ENCODE measurements at regions not wholly inside any gene's neighbourhood (a gene's known extent, or its start where the extent isn't known, plus 50 kb on each side); places are given as distances from the start of the nearest gene placed in this dataset.

DNA sequence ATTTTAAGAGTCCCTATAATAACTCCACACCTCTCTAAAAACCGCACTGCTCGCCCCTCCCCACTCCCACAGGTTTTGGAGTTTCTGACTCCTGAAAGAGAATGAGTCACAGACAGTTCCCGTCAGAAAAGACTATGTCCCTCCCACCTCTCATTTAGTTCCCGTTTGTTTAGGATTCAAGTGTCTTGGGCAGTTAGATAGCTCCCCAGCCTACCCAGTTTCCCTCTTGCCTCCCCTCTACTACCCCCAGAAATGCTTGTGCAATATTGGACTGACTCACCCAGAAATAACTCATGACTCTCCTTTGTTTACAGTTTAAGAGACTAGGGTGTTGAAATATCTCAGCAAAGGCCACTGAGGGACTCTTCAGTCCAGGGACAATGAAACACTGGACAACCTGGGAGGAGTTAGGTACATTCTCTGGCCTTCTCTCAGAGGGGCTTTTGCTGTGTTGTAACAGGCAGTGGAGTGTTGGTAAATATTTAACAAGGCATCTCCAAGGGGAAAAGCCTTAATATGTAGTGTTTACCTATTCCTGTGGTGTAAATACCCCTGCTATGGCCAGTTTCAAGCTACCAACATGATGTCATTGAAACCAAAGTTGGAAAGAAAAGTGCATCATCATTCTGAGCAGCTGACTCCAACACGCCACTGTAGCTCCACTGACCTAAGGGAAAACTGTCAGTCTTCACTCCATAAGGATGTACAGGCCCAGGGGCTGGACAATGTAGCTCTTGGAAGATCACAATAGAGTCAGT is 96.1 kb upstream of the CHD2 start:
- TF ChIP-seq, protein P1, sequence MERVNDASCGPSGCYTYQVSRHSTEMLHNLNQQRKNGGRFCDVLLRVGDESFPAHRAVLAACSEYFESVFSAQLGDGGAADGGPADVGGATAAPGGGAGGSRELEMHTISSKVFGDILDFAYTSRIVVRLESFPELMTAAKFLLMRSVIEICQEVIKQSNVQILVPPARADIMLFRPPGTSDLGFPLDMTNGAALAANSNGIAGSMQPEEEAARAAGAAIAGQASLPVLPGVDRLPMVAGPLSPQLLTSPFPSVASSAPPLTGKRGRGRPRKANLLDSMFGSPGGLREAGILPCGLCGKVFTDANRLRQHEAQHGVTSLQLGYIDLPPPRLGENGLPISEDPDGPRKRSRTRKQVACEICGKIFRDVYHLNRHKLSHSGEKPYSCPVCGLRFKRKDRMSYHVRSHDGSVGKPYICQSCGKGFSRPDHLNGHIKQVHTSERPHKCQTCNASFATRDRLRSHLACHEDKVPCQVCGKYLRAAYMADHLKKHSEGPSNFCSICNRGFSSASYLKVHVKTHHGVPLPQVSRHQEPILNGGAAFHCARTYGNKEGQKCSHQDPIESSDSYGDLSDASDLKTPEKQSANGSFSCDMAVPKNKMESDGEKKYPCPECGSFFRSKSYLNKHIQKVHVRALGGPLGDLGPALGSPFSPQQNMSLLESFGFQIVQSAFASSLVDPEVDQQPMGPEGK (CRISPR knock-in tag; IDR thresholded peaks at IDR 0.05; ENCODE audit: borderline replicate concordance), result no peak; the same call in 1 of the 2 replicates
- TF ChIP-seq ARNTL (CRISPR knock-in tag; IDR thresholded peaks at IDR 0.05; ENCODE audit: borderline replicate concordance, low read depth) (no peak), TSHZ2 (CRISPR knock-in tag; IDR thresholded peaks at IDR 0.05) (no peak), CREB5 (CRISPR knock-in tag; IDR thresholded peaks at IDR 0.05; ENCODE audit: low read depth) (no peak), ZFP30 (CRISPR knock-in tag; IDR thresholded peaks at IDR 0.05) (no peak), ISL1 (CRISPR knock-in tag; IDR thresholded peaks at IDR 0.05) (no peak), SNAI2 (CRISPR knock-in tag; IDR thresholded peaks at IDR 0.05) (no peak), ZC3H10 (CRISPR knock-in tag; IDR thresholded peaks at IDR 0.05) (no peak), ZFP3 (CRISPR knock-in tag; IDR thresholded peaks at IDR 0.05) (no peak)
- TF ChIP-seq, protein P2, sequence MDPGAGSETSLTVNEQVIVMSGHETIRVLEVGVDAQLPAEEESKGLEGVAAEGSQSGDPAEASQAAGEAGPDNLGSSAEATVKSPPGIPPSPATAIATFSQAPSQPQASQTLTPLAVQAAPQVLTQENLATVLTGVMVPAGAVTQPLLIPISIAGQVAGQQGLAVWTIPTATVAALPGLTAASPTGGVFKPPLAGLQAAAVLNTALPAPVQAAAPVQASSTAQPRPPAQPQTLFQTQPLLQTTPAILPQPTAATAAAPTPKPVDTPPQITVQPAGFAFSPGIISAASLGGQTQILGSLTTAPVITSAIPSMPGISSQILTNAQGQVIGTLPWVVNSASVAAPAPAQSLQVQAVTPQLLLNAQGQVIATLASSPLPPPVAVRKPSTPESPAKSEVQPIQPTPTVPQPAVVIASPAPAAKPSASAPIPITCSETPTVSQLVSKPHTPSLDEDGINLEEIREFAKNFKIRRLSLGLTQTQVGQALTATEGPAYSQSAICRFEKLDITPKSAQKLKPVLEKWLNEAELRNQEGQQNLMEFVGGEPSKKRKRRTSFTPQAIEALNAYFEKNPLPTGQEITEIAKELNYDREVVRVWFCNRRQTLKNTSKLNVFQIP (CRISPR knock-in tag; IDR thresholded peaks at IDR 0.05; ENCODE audit: borderline replicate concordance, low read depth), result no peak

Data from SK-N-SH treated with all-trans-retinoic acid at 6 μM for 48 hours (cell line).